HG03097 (cell line): ENCODE measurements at regions not wholly inside any gene's neighbourhood (a gene's known extent, or its start where the extent isn't known, plus 50 kb on each side); places are given as distances from the start of the nearest gene placed in this dataset.

Experiments
- ATAC-seq: cut with Tn5 transposase; IDR thresholded peaks from one replicate; pipeline ENCODE4 v1.9.1; 2021; ENCODE audit not compliant: unreplicated experiment, low FRiP score

GRCh38 chr14:99080306-99080705 is 191.7 kb downstream of the BCL11B start:
- no peak for ATAC-seq

- ATAC-seq = no peak
Observed at GRCh38 chr14:99081156-99081765, 190.7 kb downstream of the BCL11B start.

GRCh38 chr14:99081880-99082279 is 190.1 kb downstream of the BCL11B start:
- no peak for ATAC-seq

GRCh38 chr14:99093532-99094517 is 178.2 kb downstream of the BCL11B start:
- ATAC-seq = no peak

- ATAC-seq = no peak
Observed at GRCh38 chr14:99094901-99095300, 177.1 kb downstream of the BCL11B start.

GRCh38 chr14:99095369-99095768 is 176.6 kb downstream of the BCL11B start:
- ATAC-seq = no peak

GRCh38 chr14:99098199-99098598 is 173.8 kb downstream of the BCL11B start:
- ATAC-seq = no peak

- ATAC-seq = no peak
Observed at GRCh38 chr14:99099051-99099787, 172.8 kb downstream of the BCL11B start.

GRCh38 chr14:99100497-99101270 is 171.3 kb downstream of the BCL11B start:
- no peak for ATAC-seq

- ATAC-seq = no peak
Observed at GRCh38 chr14:99101855-99102461, 170.0 kb downstream of the BCL11B start.

GRCh38 chr14:99116741-99117295 is 155.2 kb downstream of the BCL11B start:
- no peak for ATAC-seq

GRCh38 chr14:99117671-99118045 is 154.3 kb downstream of the BCL11B start:
- ATAC-seq = no peak

GRCh38 chr14:99118046-99118721 is 153.8 kb downstream of the BCL11B start:
- ATAC-seq = no peak

- no peak for ATAC-seq
Observed at GRCh38 chr14:99118946-99119345, 153.1 kb downstream of the BCL11B start.
